ENCODE measurements at regions not wholly inside any gene's neighbourhood (a gene's known extent, or its start where the extent isn't known, plus 50 kb on each side); places are given as distances from the start of the nearest gene placed in this dataset.

- no peak for TF ChIP-seq CREM (IDR thresholded peaks at IDR 0.05)
- TF ChIP-seq CREM (CRISPR knock-in tag; IDR thresholded peaks at IDR 0.05): no peak
- TF ChIP-seq EP300 (IDR thresholded peaks at IDR 0.05; ENCODE audit: low read depth in 2 of 2, low read length in 2 of 2): no peak
- TF ChIP-seq EP300 (CRISPR knock-in tag; IDR thresholded peaks at IDR 0.05; ENCODE audit: borderline replicate concordance): no peak
- no peak for TF ChIP-seq RELA (CRISPR knock-in tag; IDR thresholded peaks at IDR 0.05)
- TF ChIP-seq STAT6 (CRISPR knock-in tag; IDR thresholded peaks at IDR 0.05; ENCODE audit: borderline replicate concordance): no peak
- no peak for TF ChIP-seq ZSCAN5A (CRISPR knock-in tag; IDR thresholded peaks at IDR 0.05; ENCODE audit: borderline replicate concordance)
- TF ChIP-seq ATF7-NPFF (CRISPR knock-in tag; IDR thresholded peaks at IDR 0.05; ENCODE audit: low read depth): no peak
- TF ChIP-seq RERE (CRISPR knock-in tag; IDR thresholded peaks at IDR 0.05; ENCODE audit: low read depth): no peak
- no peak for TF ChIP-seq CBX1 (IDR thresholded peaks at IDR 0.05; ENCODE audit: low read depth)
- TF ChIP-seq FOXP1 (IDR thresholded peaks at IDR 0.05): no peak
- no peak for TF ChIP-seq FOXP1 (CRISPR knock-in tag; IDR thresholded peaks at IDR 0.05)
- no peak for TF ChIP-seq MXI1 (IDR thresholded peaks at IDR 0.05; ENCODE audit: borderline replicate concordance, low read depth, low read length)
- no peak for TF ChIP-seq ZBTB4 (CRISPR knock-in tag; IDR thresholded peaks at IDR 0.05; ENCODE audit: borderline replicate concordance)
- no peak for TF ChIP-seq CERS6 (CRISPR knock-in tag; IDR thresholded peaks at IDR 0.05)
- TF ChIP-seq CTCF (CRISPR knock-in tag; IDR thresholded peaks at IDR 0.05): no peak
- no peak for TF ChIP-seq DPF2 (CRISPR knock-in tag; IDR thresholded peaks at IDR 0.05; ENCODE audit: borderline replicate concordance, low read depth)
Measured at GRCh38 chr4:30354605-30355004, 365.6 kb upstream of the PCDH7 start.
